Prostate gland (tissue), 2 donors: ENCODE measurements at regions not wholly inside any gene's neighbourhood (a gene's known extent, or its start where the extent isn't known, plus 50 kb on each side); places are given as distances from the start of the nearest gene placed in this dataset.

Experiments used
- CTCF ChIP-seq, 4 experiments: fragments of 200-600 bp in 2 of 4; fragments of 450-650 bp in 2 of 4; sonication (generic) in 2 of 4; IDR thresholded peaks; 1 replicate in 3 of 4; 2 replicates in 1 of 4; pipeline ENCODE4 v1.5.1; 2016 to 2019; ENCODE audit warnings: antibody characterized with exemption in 4 of 4, mild to moderate bottlenecking in 2 of 4, moderate library complexity in 2 of 4
- POLR2A ChIP-seq: fragments of 450-650 bp; IDR thresholded peaks from one replicate; pipeline ENCODE4 v1.6.1; 2016; ENCODE audit warnings: antibody characterized with exemption, mild to moderate bottlenecking
- POLR2AphosphoS5 ChIP-seq: sonication (generic); formaldehyde crosslinking; IDR thresholded peaks from one replicate; pipeline ENCODE4 v1.6.1; 2017; ENCODE audit warnings: antibody characterized with exemption

- TF ChIP-seq CTCF (IDR thresholded peaks at IDR 0.05), result no peak
- TF ChIP-seq POLR2AphosphoS5, result no peak
- no peak for TF ChIP-seq POLR2A
Observed at GRCh38 chr3:43795491-43795890, 104.8 kb downstream of the ABHD5 start.
